Left ventricle myocardium inferior (tissue), 1 donor: ENCODE measurements at regions not wholly inside any gene's neighbourhood (a gene's known extent, or its start where the extent isn't known, plus 50 kb on each side); places are given as distances from the start of the nearest gene placed in this dataset.
"Not testable (repeated sequence)": the region's sequence is repeated elsewhere in the genome, so short reads cannot be mapped to it uniquely, and the experiment has no call there.

Source experiments
- DNase-seq: peaks from one replicate; pipeline ENCODE4 v3.0.0-alpha.2; 2020
- H3K27ac ChIP-seq: fragments of 200-600 bp; replicated peaks from 2 replicates; pipeline ENCODE4 v1.8.0; 2021
- H3K27me3 ChIP-seq: fragments of 200-600 bp; 2 replicates; pipeline ENCODE4 v1.8.0; 2021; ENCODE audit warnings: low read depth
- H3K36me3 ChIP-seq: fragments of 200-600 bp; 2 replicates; pipeline ENCODE4 v1.8.0; 2021
- H3K4me1 ChIP-seq: fragments of 200-600 bp; 2 replicates; pipeline ENCODE4 v1.8.0; 2021
- H3K4me3 ChIP-seq: fragments of 200-600 bp; 2 replicates; pipeline ENCODE4 v1.8.0; 2021; ENCODE audit warnings: mild to moderate bottlenecking, moderate library complexity
- H3K9me3 ChIP-seq: fragments of 200-600 bp; replicated peaks from 2 replicates; pipeline ENCODE4 v1.8.0; 2021
- intact Hi-C: fragments of 100-400 bp; cut with micrococcal nuclease; formaldehyde crosslinking; loops from one replicate; pipeline ENCODE4 v1.11.0; 2022
- TF ChIP-seq, protein P1 (sequence below): fragments of 200-600 bp; IDR thresholded peaks from 2 replicates; pipeline ENCODE4 v1.8.0; 2021; ENCODE audit warnings: antibody characterized with exemption, mild to moderate bottlenecking, borderline replicate concordance
- donor health status: DM: no; HTN: yes; CAD: no; lungs with severe emphysema.

GRCh38 chrX:63424063-63424462, 72.9 kb upstream of the SPIN4 start:
- Histone ChIP-seq H3K4me3 (no peak overlapping the region), H3K36me3 (no peaks in the 10 kb centered on the region), H3K9me3 (no peaks in the 10 kb centered on the region), H3K27me3 (no peaks in the 10 kb centered on the region), H3K4me1 (no peaks in the 10 kb centered on the region), H3K27ac (no peak overlapping the region)
- TF ChIP-seq, protein P1, sequence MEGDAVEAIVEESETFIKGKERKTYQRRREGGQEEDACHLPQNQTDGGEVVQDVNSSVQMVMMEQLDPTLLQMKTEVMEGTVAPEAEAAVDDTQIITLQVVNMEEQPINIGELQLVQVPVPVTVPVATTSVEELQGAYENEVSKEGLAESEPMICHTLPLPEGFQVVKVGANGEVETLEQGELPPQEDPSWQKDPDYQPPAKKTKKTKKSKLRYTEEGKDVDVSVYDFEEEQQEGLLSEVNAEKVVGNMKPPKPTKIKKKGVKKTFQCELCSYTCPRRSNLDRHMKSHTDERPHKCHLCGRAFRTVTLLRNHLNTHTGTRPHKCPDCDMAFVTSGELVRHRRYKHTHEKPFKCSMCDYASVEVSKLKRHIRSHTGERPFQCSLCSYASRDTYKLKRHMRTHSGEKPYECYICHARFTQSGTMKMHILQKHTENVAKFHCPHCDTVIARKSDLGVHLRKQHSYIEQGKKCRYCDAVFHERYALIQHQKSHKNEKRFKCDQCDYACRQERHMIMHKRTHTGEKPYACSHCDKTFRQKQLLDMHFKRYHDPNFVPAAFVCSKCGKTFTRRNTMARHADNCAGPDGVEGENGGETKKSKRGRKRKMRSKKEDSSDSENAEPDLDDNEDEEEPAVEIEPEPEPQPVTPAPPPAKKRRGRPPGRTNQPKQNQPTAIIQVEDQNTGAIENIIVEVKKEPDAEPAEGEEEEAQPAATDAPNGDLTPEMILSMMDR = no peak
- intact Hi-C loops = no loop called here
- no peak for DNase-seq

DNA sequence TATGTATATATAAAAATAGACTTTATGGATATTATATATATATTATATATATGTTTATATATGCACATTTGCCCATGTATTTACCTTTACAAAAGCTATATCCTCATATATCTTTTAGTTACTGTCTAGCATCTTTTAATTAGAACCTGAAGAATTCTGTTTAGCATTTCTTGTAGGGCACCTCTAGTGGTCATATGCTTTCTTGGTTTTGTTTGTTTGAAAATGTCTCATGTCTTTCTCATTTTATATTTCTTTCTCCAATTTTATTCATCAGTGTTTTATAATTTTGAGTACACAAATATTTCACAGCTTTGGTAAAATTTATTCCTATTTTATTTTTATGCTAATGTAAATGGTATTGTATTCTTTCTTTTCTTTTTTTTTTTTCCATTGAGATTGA, 70.3 kb upstream of the SPIN4 start:
- Histone ChIP-seq H3K4me3 (no peak overlapping the region), H3K27me3 (no peaks in the 10 kb centered on the region), H3K36me3 (no peaks in the 10 kb centered on the region), H3K9me3 (no peaks in the 10 kb centered on the region), H3K27ac (no peak overlapping the region), H3K4me1 (no peaks in the 10 kb centered on the region)
- TF ChIP-seq, protein P1 = no peak
- no peak for DNase-seq
- intact Hi-C loops = no loop called here

DNA sequence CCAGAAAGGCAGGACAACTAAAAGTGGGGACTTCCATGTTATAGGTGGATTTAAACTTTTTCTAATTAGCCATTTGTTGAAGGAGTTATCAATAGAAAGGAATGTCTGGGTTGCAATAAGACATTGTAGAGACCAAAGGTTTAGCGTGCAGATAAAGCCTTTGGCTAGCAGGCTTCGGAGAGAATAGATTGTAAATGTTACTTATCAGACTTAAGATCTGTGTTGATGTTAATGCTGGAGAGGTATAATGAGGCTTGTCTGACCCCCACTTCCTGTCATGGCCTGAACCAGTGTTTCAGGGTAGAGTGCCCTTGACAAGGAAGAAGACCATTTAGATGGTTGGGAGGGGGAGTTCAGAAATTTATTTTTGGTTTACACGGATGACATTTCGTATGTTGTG, 67.1 kb upstream of the SPIN4 start:
- Histone ChIP-seq H3K4me1 (no peaks in the 10 kb centered on the region), H3K27me3 (no peaks in the 10 kb centered on the region), H3K4me3 (no peak overlapping the region), H3K27ac (no peak overlapping the region), H3K9me3 (no peaks in the 10 kb centered on the region), H3K36me3 (no peaks in the 10 kb centered on the region)
- TF ChIP-seq, protein P1 = no peak
- intact Hi-C loops = no loop called here
- no peak for DNase-seq

DNA sequence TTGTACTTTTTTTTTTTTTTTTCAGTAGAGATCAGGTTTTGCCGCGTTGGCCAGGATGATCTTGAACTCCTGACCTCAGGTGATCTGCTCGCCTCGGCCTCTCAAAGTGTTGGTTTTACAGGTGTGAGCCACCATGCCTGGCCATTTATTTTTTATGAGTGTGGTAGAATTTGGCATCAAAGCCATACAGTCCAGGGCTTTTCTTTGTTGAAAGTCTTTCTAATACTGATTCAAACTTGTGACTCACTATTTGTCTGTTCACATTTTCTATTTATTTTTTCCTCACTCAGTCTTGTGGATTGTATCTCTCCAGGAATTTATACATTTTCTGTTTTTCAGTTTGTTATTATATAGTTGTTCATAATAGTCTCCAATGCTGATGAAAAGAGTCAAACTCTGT, 66.5 kb upstream of the SPIN4 start:
- intact Hi-C loops = no loop called here
- Histone ChIP-seq H3K4me1 (no peaks in the 10 kb centered on the region), H3K27ac (no peak overlapping the region), H3K27me3 (no peaks in the 10 kb centered on the region), H3K36me3 (no peaks in the 10 kb centered on the region), H3K9me3 (no peaks in the 10 kb centered on the region), H3K4me3 (no peak overlapping the region)
- DNase-seq = no peak
- TF ChIP-seq, protein P1 = no peak

DNA sequence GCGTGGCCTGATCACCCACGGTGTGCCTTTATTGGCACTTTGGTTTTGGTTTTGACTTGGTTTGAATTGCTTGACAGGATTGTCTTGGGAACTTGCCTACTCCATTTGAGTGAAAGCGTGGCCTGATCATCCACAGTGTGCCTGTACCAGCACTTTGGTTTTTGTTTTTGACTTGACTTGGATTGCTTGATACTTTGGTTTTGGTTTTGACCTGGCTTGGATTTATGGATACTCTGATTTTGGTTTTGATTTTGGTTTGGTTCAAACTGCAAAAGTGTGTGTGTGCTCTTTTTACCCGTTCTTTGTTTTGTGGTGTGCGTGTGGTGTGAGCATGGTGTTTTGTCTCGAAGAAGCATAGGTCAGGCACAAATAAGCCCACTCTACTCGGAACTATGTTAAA, 58.8 kb upstream of the SPIN4 start:
- H3K4me1 ChIP-seq, H3K9me3 ChIP-seq, intact Hi-C loops, H3K27ac ChIP-seq, DNase-seq, H3K27me3 ChIP-seq, H3K4me3 ChIP-seq, H3K36me3 ChIP-seq: not testable (repeated sequence)

- DNase-seq = no peak
- no peaks in the 10 kb centered on the region for H3K36me3 ChIP-seq
Observed at GRCh38 chrX:63408050-63408449, 56.9 kb upstream of the SPIN4 start.

More at GRCh38 chrX:63408050-63408449, 56.9 kb upstream of the SPIN4 start:
- Histone ChIP-seq H3K4me3 (no peak overlapping the region), H3K27ac (no peak overlapping the region), H3K9me3 (no peaks in the 10 kb centered on the region), H3K4me1 (no peaks in the 10 kb centered on the region), H3K27me3 (no peaks in the 10 kb centered on the region)
- intact Hi-C loops = no loop called here
- TF ChIP-seq, protein P1 = no peak
